Mucosa of descending colon (tissue), 3 donors: ENCODE measurements at regions not wholly inside any gene's neighbourhood (a gene's known extent, or its start where the extent isn't known, plus 50 kb on each side); places are given as distances from the start of the nearest gene placed in this dataset.

Experiments
- ATAC-seq: fragments of 200-7000 bp; cut with Tn5 transposase; one replicate; pipeline ENCODE4 v1.9.1; 2020; ENCODE audit warnings: mild to moderate bottlenecking, moderate library complexity
- DNase-seq, 3 donors: peaks; one replicate each; pipeline ENCODE4 v3.0.0-alpha.2; 2020
- H3K36me3 ChIP-seq: fragments of 200-600 bp; one replicate; pipeline ENCODE4 v1.8.0; 2021; ENCODE audit warnings: low read depth, mild to moderate bottlenecking
- H3K4me1 ChIP-seq: fragments of 200-600 bp; one replicate; pipeline ENCODE4 v1.8.0; 2021; ENCODE audit warnings: low read depth, mild to moderate bottlenecking
- H3K4me3 ChIP-seq: fragments of 200-600 bp; one replicate; pipeline ENCODE4 v1.8.0; 2021; ENCODE audit warnings: mild to moderate bottlenecking
- H3K9me3 ChIP-seq: fragments of 200-600 bp; one replicate; pipeline ENCODE4 v1.8.0; 2021; ENCODE audit warnings: mild to moderate bottlenecking
- intact Hi-C, 2 donors: fragments of 100-400 bp; cut with DNase I in 1 of 2; cut with micrococcal nuclease in 1 of 2; formaldehyde crosslinking; loops; one replicate each; pipeline versions ENCODE4 v1.11.0 to v1.11.1; 2022; cut with DNase I, micrococcal nuclease
- TF ChIP-seq, protein P1 (sequence below): fragments of 200-600 bp; IDR thresholded peaks from one replicate; pipeline ENCODE4 v1.8.0; 2022; ENCODE audit warnings: antibody characterized with exemption, mild to moderate bottlenecking
- donor health status: DM: no; HTN: no; CAD: no; lungs with moderate emphysema.
- donor health status: DM: no; HTN: no; CAD: no.
- donor health status: DM: no; HTN: yes; CAD: no.

DNA sequence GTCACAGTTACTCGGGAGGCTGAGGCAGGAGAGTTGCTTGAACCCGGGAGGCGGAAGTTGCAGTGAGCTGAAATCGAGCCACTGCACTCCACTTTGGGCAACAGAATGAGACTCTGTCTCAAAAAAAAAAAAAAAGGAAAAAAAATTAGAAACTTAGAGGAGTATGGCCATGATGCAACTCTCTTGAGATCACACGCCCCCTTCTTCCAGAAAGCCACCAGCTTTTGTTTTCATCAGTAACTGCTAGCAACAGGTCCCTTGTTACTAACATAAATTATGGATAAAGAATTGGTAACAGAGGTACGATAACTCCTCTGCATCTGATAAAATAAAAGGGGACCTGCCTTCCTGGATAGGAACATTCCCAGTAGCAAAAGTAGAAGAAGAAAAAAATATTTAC, 308.2 kb downstream of the CD83 start:
- Histone ChIP-seq H3K4me3 (no peak overlapping the region), H3K9me3 (no peaks in the 10 kb centered on the region), H3K4me1 (no peaks in the 10 kb centered on the region), H3K36me3 (no peaks in the 10 kb centered on the region)
- DNase-seq (no peak), ATAC-seq (no peak)
- TF ChIP-seq, protein P1, sequence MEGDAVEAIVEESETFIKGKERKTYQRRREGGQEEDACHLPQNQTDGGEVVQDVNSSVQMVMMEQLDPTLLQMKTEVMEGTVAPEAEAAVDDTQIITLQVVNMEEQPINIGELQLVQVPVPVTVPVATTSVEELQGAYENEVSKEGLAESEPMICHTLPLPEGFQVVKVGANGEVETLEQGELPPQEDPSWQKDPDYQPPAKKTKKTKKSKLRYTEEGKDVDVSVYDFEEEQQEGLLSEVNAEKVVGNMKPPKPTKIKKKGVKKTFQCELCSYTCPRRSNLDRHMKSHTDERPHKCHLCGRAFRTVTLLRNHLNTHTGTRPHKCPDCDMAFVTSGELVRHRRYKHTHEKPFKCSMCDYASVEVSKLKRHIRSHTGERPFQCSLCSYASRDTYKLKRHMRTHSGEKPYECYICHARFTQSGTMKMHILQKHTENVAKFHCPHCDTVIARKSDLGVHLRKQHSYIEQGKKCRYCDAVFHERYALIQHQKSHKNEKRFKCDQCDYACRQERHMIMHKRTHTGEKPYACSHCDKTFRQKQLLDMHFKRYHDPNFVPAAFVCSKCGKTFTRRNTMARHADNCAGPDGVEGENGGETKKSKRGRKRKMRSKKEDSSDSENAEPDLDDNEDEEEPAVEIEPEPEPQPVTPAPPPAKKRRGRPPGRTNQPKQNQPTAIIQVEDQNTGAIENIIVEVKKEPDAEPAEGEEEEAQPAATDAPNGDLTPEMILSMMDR, result no peak
- intact Hi-C loops, result no loop called here

DNA sequence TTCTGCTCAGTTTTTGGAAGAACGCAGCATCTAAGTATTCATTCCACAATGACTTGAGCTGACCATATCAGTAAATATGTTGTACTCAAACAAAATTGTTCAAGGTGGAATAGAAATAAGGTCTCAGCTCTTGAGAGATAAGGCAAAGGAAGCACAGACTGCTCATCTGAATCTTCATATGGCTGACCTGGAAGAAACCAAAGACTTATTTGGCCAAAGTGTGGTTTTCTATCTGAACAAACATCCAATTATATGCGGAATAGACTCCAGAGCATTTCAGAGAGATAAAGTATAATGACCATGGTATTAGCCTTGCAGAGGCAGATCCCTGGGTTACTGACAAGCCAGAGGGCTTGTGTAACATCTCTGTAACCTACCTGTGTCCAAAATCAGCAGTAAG, 308.7 kb downstream of the CD83 start:
- intact Hi-C loops, result no loop called here
- ATAC-seq (no peak), DNase-seq (no peak)
- no peaks in the 10 kb centered on the region for H3K4me1 ChIP-seq
- H3K9me3 ChIP-seq, result no peaks in the 10 kb centered on the region
- TF ChIP-seq, protein P1, result no peak
- no peak overlapping the region for H3K4me3 ChIP-seq
- H3K36me3 ChIP-seq, result no peaks in the 10 kb centered on the region

DNA sequence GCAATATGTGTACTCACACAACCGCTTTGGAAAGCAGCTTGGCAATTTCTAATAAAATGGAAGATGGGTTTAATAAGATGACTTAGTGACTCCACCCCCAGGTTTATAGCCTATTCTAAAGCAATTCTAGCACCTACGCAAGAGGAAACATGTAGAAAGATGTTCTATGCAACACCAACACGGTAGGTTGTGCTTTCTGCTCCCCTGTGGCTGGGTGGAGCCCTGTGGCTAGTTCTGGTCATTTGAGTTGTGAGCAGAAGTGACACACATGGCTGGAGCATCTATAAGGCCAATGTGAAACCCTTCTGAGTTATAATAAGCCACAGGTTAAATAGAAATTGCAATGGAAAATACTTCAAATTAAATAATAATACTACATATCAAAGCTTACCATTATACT, 310.7 kb downstream of the CD83 start:
- intact Hi-C loops, result no loop called here
- H3K4me1 ChIP-seq, result no peaks in the 10 kb centered on the region
- H3K4me3 ChIP-seq, result no peak overlapping the region
- ATAC-seq, result no peak
- H3K9me3 ChIP-seq, result no peaks in the 10 kb centered on the region
- DNase-seq, result no peak
- TF ChIP-seq, protein P1, result no peak
- no peaks in the 10 kb centered on the region for H3K36me3 ChIP-seq

DNA sequence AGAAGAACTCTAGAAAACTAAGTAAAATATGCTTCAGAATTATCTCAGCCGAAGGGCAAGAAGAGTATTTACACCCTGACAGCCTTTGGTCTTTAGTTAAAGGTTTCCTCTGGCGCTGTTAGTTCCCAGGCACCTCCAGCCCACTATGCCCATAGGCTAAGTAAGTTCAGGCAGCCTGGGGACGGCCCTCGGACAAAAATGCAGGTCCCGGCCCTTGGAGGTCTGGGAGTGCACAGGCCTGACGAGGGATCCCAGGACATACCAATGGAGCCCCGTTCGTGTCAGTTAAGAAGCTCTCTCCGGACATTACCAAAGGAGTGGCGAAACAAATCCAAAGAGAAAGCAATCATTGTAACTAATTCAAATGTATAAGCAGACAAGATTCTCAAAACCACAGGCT, 311.8 kb downstream of the CD83 start:
- intact Hi-C loops, result no loop called here
- Histone ChIP-seq H3K4me3 (no peak overlapping the region), H3K36me3 (no peaks in the 10 kb centered on the region), H3K4me1 (no peaks in the 10 kb centered on the region), H3K9me3 (no peaks in the 10 kb centered on the region)
- TF ChIP-seq, protein P1, result no peak
- DNase-seq (no peak), ATAC-seq (no peak)

DNA sequence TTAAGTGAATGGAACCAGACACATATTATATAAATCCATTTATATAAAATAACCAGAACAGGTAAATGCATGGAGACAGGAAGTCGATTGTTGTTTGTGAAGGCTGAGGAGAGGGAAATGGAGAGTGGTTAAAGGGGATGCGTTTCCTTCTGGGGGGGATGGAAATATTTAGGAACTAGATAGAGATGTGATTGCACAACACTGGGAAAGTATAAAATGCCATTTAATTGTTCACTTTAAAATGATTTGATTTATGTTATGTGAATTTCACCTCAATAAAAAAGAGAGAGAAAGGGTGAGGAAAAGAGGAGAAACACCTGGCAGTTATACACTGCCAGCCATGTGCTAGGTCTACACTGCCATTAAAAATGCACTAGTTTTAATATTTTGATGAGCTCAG, 312.6 kb downstream of the CD83 start:
- Histone ChIP-seq H3K4me1 (no peaks in the 10 kb centered on the region), H3K36me3 (no peaks in the 10 kb centered on the region), H3K9me3 (no peaks in the 10 kb centered on the region), H3K4me3 (no peak overlapping the region)
- TF ChIP-seq, protein P1, result no peak
- intact Hi-C loops, result no loop called here
- ATAC-seq (no peak), DNase-seq (no peak)
